ENCODE measurements at regions not wholly inside any gene's neighbourhood (a gene's known extent, or its start where the extent isn't known, plus 50 kb on each side); places are given as distances from the start of the nearest gene placed in this dataset.

DNA sequence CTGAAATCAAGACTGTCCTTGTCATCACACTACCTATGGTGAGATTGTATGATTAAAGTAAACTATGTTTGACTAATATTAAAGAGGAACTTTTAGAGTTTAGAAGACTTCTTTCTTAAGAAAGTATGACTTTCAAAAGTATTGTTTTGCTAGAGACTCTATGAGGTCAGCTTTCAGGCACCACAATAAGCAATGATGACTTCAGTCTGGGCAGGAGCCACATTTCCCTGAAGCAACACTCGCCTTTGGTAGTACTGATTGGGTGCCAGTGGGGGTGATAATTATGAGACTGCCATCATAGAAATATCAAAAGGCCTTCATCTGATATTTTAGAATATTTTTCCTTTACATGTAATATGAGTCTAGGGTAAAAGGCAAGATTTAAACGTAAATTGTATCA is 212.6 kb downstream of the DTHD1 start:
- H3K4me3 ChIP-seq (ENCODE audit: insufficient read depth in 1 of 2, low read depth in 1 of 2, low read length in 2 of 2) = no peak overlapping the region
- no peak overlapping the region for H3K4me2 ChIP-seq (ENCODE audit: low read length, poor library complexity, severe bottlenecking)
- H3K14ac ChIP-seq (ENCODE audit: low read length in 2 of 2) = no peak overlapping the region
- no peaks in the 10 kb centered on the region for H3K27me3 ChIP-seq (ENCODE audit: control insufficient read depth in 1 of 2, insufficient read depth in 1 of 2, low read length in 2 of 2)
- H2BK15ac ChIP-seq (ENCODE audit: low read depth, poor library complexity, severe bottlenecking) = no peak overlapping the region
- no peak overlapping the region for H2BK120ac ChIP-seq (ENCODE audit: low read depth, low read length)
- H2AFZ ChIP-seq (ENCODE audit: low read depth, low read length) = no peak overlapping the region
- no peaks in the 10 kb centered on the region for H3K36me3 ChIP-seq (ENCODE audit: control insufficient read depth in 1 of 2, insufficient read depth in 2 of 2, low read depth in 1 of 2, low read length in 2 of 2)
- H2BK5ac ChIP-seq (ENCODE audit: low read depth, low read length, poor library complexity, severe bottlenecking) = no peak overlapping the region
- no peak overlapping the region for H4K91ac ChIP-seq (ENCODE audit: low read length)
- H3K27ac ChIP-seq (ENCODE audit: low read length, poor library complexity, severe bottlenecking) = no peak overlapping the region
- H3K4ac ChIP-seq (ENCODE audit: low read depth in 1 of 2, low read length in 2 of 2) = no peak overlapping the region
- no peak overlapping the region for H3K18ac ChIP-seq (ENCODE audit: low read depth in 1 of 2, low read length in 2 of 2)
- H3K23ac ChIP-seq (ENCODE audit: low read length in 2 of 2) = no peak overlapping the region
- H3K4me1 ChIP-seq (ENCODE audit: control insufficient read depth, insufficient read depth, low read depth, low read length) = no peaks in the 10 kb centered on the region
- no peak overlapping the region for H4K8ac ChIP-seq (ENCODE audit: low read length)
- H3K79me1 ChIP-seq (replicated peaks; ENCODE audit: low read length, poor library complexity, severe bottlenecking) = no peaks in the 10 kb centered on the region
- DNase-seq = no peak
- no CpG with 5 or more reads among the region's 2 CpGs for WGBS
- no peak overlapping the region for H2BK12ac ChIP-seq (ENCODE audit: low read length in 2 of 2)
- H3K9me3 ChIP-seq (ENCODE audit: control insufficient read depth, low read length) = no peaks in the 10 kb centered on the region
- no peak overlapping the region for H3K9ac ChIP-seq (ENCODE audit: low read length)
- no peak overlapping the region for H2AK5ac ChIP-seq (ENCODE audit: low read length, severe bottlenecking)

DNA sequence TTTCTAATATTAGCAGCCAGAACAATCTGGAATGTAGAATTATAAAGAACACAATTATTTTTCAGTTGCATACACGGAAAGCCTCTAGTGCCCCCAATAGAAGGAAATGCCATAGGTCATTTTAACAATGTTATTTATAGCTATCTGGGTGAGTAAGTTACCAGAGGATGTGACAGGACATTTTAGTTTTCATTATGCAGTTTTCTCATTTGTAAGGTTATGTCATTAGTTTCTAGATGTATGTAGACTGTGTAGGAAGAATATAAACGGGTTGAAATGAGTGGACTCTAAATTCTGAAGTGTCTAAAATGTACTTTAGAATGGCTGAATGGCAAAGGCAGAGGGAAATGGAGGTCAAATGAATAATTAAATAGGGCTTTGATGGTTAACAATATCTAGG is 213.3 kb downstream of the DTHD1 start:
- Histone ChIP-seq H3K79me1 (replicated peaks; ENCODE audit: low read length, poor library complexity, severe bottlenecking) (no peaks in the 10 kb centered on the region), H4K91ac (ENCODE audit: low read length) (no peak overlapping the region), H2BK5ac (ENCODE audit: low read depth, low read length, poor library complexity, severe bottlenecking) (no peak overlapping the region), H3K14ac (ENCODE audit: low read length in 2 of 2) (no peak overlapping the region), H2BK12ac (ENCODE audit: low read length in 2 of 2) (no peak overlapping the region), H3K18ac (ENCODE audit: low read depth in 1 of 2, low read length in 2 of 2) (no peak overlapping the region), H3K4ac (ENCODE audit: low read depth in 1 of 2, low read length in 2 of 2) (no peak overlapping the region), H3K9ac (ENCODE audit: low read length) (no peak overlapping the region), H2AFZ (ENCODE audit: low read depth, low read length) (no peak overlapping the region), H3K27ac (ENCODE audit: low read length, poor library complexity, severe bottlenecking) (no peak overlapping the region), H2BK120ac (ENCODE audit: low read depth, low read length) (no peak overlapping the region), H3K9me3 (ENCODE audit: control insufficient read depth, low read length) (no peaks in the 10 kb centered on the region), H3K4me3 (ENCODE audit: insufficient read depth in 1 of 2, low read depth in 1 of 2, low read length in 2 of 2) (no peak overlapping the region), H4K8ac (ENCODE audit: low read length) (no peak overlapping the region), H3K27me3 (ENCODE audit: control insufficient read depth in 1 of 2, insufficient read depth in 1 of 2, low read length in 2 of 2) (no peaks in the 10 kb centered on the region), H3K4me2 (ENCODE audit: low read length, poor library complexity, severe bottlenecking) (no peak overlapping the region), H3K23ac (ENCODE audit: low read length in 2 of 2) (no peak overlapping the region), H2AK5ac (ENCODE audit: low read length, severe bottlenecking) (no peak overlapping the region), H3K36me3 (ENCODE audit: control insufficient read depth in 1 of 2, insufficient read depth in 2 of 2, low read depth in 1 of 2, low read length in 2 of 2) (no peaks in the 10 kb centered on the region), H2BK15ac (ENCODE audit: low read depth, poor library complexity, severe bottlenecking) (no peak overlapping the region), H3K4me1 (ENCODE audit: control insufficient read depth, insufficient read depth, low read depth, low read length) (no peaks in the 10 kb centered on the region)
- no peak for DNase-seq
- 56% methylated on average over 2 of the region's 2 CpGs for WGBS

DNA sequence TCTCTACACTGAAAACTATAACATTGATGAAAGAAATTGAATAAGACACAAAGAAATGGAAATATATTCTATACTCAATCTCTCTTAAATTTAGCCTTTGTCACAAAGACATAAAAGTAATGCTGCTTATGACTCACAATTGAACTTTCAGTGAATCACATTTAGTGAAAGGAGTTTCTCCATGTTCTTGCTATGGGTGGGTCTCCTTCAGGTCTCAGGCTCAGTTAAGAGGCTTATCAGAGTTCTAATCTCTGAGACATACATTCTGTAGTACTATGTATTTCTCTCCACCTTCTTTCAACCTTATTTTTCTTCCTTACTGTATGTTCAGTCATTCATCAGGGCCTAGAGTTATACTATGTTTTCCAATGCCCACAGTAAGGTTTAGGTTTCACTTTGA is 220.9 kb downstream of the DTHD1 start:
- Histone ChIP-seq H3K27me3 (ENCODE audit: control insufficient read depth in 1 of 2, insufficient read depth in 1 of 2, low read length in 2 of 2) (no peaks in the 10 kb centered on the region), H3K36me3 (ENCODE audit: control insufficient read depth in 1 of 2, insufficient read depth in 2 of 2, low read depth in 1 of 2, low read length in 2 of 2) (no peaks in the 10 kb centered on the region), H2AK5ac (ENCODE audit: low read length, severe bottlenecking) (no peak overlapping the region), H3K14ac (ENCODE audit: low read length in 2 of 2) (no peak overlapping the region), H3K27ac (ENCODE audit: low read length, poor library complexity, severe bottlenecking) (no peak overlapping the region), H3K79me1 (replicated peaks; ENCODE audit: low read length, poor library complexity, severe bottlenecking) (no peaks in the 10 kb centered on the region), H2BK5ac (ENCODE audit: low read depth, low read length, poor library complexity, severe bottlenecking) (no peak overlapping the region), H3K4ac (ENCODE audit: low read depth in 1 of 2, low read length in 2 of 2) (no peak overlapping the region), H4K8ac (ENCODE audit: low read length) (no peak overlapping the region), H2BK120ac (ENCODE audit: low read depth, low read length) (no peak overlapping the region), H3K9ac (ENCODE audit: low read length) (no peak overlapping the region), H2BK12ac (ENCODE audit: low read length in 2 of 2) (no peak overlapping the region), H3K4me1 (ENCODE audit: control insufficient read depth, insufficient read depth, low read depth, low read length) (no peaks in the 10 kb centered on the region), H3K18ac (ENCODE audit: low read depth in 1 of 2, low read length in 2 of 2) (no peak overlapping the region), H4K91ac (ENCODE audit: low read length) (no peak overlapping the region), H2BK15ac (ENCODE audit: low read depth, poor library complexity, severe bottlenecking) (no peak overlapping the region), H3K9me3 (ENCODE audit: control insufficient read depth, low read length) (peaks cover 5% of the 10 kb centered on the region), H3K4me3 (ENCODE audit: insufficient read depth in 1 of 2, low read depth in 1 of 2, low read length in 2 of 2) (no peak overlapping the region), H2AFZ (ENCODE audit: low read depth, low read length) (no peak overlapping the region), H3K4me2 (ENCODE audit: low read length, poor library complexity, severe bottlenecking) (no peak overlapping the region), H3K23ac (ENCODE audit: low read length in 2 of 2) (no peak overlapping the region)
- DNase-seq = no peak

DNA sequence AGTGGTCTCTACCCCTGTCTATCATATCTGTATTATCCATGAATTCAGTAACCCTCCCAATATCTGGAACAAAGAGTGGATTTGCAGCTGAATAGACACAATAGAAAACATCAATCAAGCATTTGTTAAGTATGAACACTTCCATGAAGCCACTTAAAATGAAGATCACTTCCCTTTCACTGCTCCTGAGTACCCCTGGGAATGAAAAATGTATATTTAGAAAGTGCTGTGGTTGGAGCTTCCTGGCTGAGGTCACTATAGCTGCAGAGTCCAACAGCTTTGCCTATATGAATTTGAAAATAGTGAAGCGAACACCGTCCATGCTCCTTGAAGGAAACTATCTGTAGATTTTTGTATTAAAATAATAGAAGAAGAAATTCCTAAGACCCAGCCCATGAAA is 227.0 kb downstream of the DTHD1 start:
- Histone ChIP-seq H3K9ac (ENCODE audit: low read length) (no peak overlapping the region), H3K23ac (ENCODE audit: low read length in 2 of 2) (no peak overlapping the region), H3K27ac (ENCODE audit: low read length, poor library complexity, severe bottlenecking) (no peak overlapping the region), H3K79me1 (replicated peaks; ENCODE audit: low read length, poor library complexity, severe bottlenecking) (no peaks in the 10 kb centered on the region), H3K9me3 (ENCODE audit: control insufficient read depth, low read length) (peaks cover 1% of the 10 kb centered on the region), H2BK15ac (ENCODE audit: low read depth, poor library complexity, severe bottlenecking) (no peak overlapping the region), H2BK120ac (ENCODE audit: low read depth, low read length) (no peak overlapping the region), H2AK5ac (ENCODE audit: low read length, severe bottlenecking) (no peak overlapping the region), H3K36me3 (ENCODE audit: control insufficient read depth in 1 of 2, insufficient read depth in 2 of 2, low read depth in 1 of 2, low read length in 2 of 2) (no peaks in the 10 kb centered on the region), H3K4ac (ENCODE audit: low read depth in 1 of 2, low read length in 2 of 2) (no peak overlapping the region), H3K4me3 (ENCODE audit: insufficient read depth in 1 of 2, low read depth in 1 of 2, low read length in 2 of 2) (no peak overlapping the region), H2BK5ac (ENCODE audit: low read depth, low read length, poor library complexity, severe bottlenecking) (no peak overlapping the region), H3K14ac (ENCODE audit: low read length in 2 of 2) (no peak overlapping the region), H3K27me3 (ENCODE audit: control insufficient read depth in 1 of 2, insufficient read depth in 1 of 2, low read length in 2 of 2) (no peaks in the 10 kb centered on the region), H2BK12ac (ENCODE audit: low read length in 2 of 2) (no peak overlapping the region), H3K4me2 (ENCODE audit: low read length, poor library complexity, severe bottlenecking) (no peak overlapping the region), H2AFZ (ENCODE audit: low read depth, low read length) (no peak overlapping the region), H3K18ac (ENCODE audit: low read depth in 1 of 2, low read length in 2 of 2) (no peak overlapping the region), H4K91ac (ENCODE audit: low read length) (no peak overlapping the region), H4K8ac (ENCODE audit: low read length) (no peak overlapping the region), H3K4me1 (ENCODE audit: control insufficient read depth, insufficient read depth, low read depth, low read length) (no peaks in the 10 kb centered on the region)
- 67% methylated on average over 1 of the region's 2 CpGs for WGBS
- no peak for DNase-seq

All from mesenchymal stem cell (in vitro differentiated cells and primary cell).